HG03378 (cell line): ENCODE measurements at regions not wholly inside any gene's neighbourhood (a gene's known extent, or its start where the extent isn't known, plus 50 kb on each side); places are given as distances from the start of the nearest gene placed in this dataset.

Experiments
- ATAC-seq: cut with Tn5 transposase; IDR thresholded peaks from one replicate; pipeline ENCODE4 v1.9.1; 2021; ENCODE audit warnings: mild to moderate bottlenecking, moderate library complexity; ENCODE audit not compliant: unreplicated experiment

DNA sequence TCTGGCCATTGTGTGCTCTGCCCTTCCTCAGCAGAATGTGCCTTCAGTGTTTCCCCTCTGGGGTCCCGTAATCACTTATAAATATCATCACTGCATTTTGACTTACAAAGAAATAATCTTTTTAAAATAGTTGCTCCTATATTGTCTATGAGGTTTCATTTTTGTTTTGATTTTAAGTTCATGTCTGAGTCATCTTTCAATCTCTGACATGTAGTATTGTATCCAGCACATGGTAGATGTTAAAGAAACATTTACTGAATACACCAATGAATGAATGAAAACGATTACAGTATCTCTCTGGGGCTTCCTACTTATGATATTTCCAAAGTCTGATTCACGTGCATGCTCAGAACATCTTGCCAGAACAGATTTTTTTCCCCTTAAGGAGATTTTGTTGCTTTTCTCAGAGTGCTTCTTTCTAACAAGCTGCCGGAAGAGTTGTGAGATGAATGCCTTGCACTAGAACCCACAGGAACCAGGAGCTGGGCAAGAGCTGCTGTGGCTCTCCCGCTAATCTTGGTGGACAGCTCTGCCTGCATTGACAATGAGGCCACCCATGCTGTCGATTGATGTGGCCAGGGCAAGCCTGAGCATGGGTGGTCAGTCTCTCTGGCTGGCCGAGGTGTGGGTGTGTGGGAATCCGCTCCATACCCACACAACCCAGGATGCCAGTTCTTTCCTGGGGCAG, 199.4 kb downstream of the CYRIA start:
- no peak for ATAC-seq

DNA sequence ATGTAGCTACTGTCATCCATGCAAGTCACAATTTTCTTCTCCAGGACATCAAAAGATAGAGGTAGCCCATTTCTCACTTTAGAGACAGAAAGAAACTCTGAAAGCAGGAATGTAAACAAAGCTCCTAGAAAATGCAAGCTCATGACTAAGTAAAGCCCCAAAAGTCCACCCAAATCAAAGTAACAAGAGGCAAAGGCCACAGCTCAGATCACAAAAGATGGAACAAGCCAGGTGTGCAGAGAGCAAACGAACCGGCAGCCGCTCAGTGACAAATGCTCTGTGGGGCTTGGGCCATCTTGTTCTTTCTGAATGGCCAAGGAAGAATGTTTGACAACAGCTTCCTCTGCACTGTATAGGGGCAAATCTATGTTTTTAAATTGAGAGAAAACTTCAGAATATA, 201.0 kb downstream of the CYRIA start:
- no peak for ATAC-seq

DNA sequence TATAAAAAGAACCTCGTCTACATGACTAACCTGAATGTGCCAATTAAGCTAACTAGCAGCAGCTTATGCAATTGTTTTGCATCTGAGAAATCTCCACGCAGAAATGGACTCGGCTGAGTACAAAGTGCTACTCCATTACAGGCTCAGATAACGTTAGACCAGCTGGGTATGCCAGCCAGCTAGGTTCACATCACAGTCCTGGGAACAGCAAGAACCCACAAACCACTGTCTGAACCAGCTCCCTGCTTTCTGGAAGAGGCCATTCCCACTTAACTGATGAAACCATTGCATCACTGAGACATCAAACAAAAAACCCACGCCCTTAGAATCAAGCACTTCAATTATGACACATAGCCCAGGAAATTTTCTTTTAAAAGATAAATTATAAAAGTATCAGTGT, 202.7 kb downstream of the CYRIA start:
- no peak for ATAC-seq

DNA sequence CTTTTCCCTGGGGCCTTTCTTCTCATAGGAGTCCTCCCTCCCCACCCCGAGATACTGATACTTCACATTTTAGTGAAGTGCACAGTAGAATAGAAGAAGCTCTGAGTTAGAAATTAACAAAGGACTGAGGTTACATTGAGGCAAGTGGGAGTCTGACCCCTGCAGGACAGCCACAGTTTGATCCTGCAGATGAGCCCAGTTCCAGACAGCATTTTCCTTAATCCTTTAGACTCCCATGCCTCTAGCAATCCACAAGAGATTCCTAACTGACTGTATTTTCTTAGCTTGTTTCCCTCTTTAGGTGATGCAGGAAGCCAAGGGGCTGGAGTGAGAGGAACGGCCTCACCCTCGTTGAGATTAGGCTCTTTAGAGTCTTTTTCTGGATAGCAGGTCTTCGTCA, 204.0 kb downstream of the CYRIA start:
- ATAC-seq, result no peak

DNA sequence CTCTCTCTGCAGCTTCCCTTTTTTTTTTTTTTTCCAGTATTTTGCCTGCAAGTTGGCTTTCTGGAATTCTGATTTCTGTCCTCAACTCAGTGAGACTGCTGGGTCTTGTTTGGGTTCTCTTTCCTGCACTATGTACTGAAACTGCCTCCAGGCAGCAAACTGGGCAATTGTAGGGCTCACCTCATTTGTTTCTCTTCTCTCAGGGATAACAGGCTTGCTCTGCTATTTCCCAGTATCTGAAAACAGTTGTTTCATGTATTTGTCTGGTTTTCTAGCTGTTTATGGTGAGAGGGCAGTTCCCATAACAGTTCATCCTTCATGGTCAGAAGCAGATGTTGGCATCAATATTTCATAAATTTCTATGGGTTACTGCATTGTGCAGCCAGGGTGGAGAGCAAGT, 206.0 kb downstream of the CYRIA start:
- no peak for ATAC-seq

DNA sequence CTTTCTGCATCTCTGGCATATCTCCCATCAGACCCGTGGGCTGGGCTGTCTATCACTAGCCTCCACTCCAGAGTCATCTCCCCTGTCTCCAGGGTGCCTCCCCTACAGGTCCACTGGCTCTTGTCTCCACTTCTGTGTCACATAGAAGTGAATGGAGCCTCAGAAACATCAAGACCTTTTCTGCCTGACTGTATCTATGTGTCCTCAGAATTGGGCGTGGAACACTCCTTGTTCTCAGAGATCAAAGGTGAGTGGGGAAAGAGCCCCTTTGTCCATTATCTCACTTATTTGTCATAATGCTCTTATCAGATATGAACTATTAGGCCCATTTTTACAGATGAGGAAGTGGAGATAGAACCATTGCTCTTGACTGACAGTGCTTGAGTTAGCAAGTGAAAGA, 211.0 kb downstream of the CYRIA start:
- ATAC-seq, result no peak

DNA sequence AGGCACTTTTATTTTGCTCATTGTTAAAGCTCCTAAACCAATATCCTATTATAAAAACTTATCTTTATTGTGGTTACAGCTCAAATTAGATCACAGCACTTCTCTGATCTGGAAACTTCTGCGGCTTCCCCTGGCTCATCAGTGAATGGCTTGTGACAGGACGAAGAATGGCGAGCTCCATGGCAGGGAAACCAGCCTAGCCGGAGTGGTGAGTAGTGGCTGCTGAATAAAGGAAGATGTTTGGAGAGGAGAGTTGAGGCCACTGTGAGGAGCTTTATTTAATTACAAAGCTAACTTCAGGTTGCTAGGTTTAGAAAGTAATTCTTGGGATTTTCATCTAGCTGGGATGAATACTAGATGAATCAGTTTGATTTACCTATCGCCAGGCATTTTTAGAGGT, 213.5 kb downstream of the CYRIA start:
- no peak for ATAC-seq

DNA sequence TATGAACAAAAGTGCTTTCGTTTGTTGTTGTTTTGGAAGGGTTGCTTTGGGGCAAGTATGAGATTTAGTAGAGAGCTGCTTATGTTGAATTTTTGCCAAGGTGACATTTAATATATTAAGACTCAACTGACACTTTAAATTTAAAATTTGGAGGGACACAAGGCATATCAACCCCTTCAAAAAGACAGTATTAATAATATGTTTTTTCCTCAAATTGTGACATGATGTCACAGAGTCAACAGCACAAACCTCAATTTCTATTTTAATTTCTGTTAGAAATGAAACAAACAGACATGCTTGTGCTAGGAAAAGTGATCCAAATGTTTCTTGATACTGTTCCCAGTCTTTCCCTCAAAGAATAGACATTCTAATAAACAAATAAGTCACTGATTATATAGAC, 218.9 kb downstream of the CYRIA start:
- ATAC-seq, result no peak

DNA sequence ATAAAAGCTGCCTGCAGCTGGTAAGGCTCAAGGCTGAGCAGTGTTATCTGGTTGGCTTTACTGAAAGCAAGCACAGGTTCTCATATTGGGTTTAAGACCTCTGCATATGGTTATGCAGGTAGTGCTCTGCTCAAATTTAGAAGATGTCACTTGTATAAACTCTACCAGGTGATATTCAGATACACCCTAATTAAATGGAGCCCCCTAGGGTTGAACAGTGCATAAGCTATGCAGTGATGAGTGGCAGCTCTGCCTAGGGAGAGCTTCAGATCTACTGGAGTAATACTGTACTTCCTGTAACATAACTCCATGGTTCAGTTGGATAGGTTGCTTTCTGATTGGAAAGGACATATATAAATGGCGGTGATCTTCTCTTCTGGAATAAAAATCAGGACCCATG, 222.7 kb downstream of the CYRIA start:
- ATAC-seq, result no peak

DNA sequence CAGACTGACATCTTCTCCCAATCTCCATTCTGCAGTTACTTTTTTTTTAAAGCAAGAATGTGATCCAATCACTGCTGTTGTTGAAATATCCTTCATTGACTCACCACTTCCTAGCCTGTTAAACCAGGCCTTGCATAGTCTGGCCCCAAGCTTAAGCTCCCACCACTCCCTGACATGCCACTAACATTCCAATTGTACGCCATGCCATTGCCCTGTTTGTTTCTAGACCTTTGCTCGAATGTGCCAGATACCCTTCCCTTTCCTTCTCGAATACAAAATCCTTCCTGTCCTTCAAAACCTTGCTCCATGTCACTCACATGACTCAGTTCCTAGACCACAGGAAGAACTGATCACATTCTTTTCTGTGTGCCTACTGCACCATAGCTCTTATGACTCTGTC, 224.2 kb downstream of the CYRIA start:
- no peak for ATAC-seq

DNA sequence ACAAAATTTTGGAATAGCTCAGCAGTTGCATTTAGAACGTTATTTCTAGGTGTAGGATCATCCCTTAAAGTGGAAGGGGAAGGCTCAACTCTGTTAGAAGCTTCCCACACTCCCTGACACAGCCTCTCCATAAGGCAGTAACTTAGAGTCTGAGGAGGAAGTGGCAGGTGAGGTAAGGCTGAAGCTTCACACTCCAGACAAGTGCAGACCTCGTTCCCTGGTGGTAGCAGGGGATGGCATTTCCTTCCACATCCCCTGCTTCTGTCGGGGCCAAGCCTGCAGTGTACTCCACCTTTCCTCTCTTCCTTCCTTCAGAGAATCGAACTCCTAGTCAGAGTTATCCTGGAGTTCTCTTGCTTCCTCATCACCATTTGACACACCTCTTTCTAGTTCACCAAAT, 224.7 kb downstream of the CYRIA start:
- ATAC-seq, result no peak

DNA sequence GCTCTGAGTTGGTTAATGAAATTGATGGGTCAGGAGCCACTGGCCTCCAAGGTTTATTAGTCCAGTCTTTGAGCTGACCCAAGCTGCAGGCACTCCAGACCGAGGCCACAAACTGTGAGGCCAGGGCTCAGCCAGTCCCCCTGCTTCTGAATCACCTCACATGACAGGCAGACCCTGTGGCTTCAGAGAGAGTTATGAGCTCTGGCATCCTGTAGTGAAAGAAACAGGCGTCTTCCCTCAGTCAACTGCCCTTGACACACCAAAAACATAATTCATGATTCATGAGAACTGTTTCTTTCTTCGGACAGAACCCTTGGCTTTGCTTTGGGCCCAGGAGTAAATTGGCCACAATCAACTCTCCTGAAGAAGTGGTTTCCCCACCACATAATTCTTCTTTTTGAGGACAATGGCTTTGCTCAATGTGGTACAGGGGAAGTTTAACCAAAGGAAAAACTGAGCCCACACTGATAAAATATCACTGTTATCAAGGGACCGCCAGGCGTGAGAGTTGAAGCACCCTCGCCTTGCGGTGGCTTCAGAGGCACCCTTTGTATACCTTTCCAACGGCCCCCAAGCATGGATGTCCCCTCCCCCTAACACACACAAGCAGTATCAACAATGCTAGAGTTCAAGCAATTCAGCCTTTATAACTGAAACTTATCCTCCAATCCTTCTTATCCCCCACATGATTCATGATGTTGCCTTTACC, 226.9 kb downstream of the CYRIA start:
- no peak for ATAC-seq

DNA sequence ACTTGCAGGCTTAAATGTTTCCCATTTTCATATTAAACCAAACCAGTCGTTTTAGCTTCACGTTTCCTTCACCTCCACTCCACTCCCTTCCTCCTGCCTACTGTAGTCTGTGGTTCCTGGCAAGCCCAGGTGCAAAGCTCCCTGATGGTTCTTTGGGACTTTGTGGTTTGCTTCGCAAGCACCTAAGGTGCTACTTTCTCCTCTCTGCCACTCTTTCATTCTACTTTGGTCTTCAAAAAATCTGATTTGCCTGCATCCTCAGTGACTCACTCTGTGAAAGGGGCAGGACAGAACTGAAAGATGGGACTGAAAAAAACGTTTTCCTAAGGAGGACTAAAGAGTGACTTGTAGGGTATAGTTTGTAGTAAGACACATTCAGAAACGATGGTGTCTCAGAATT, 228.4 kb downstream of the CYRIA start:
- no peak for ATAC-seq

DNA sequence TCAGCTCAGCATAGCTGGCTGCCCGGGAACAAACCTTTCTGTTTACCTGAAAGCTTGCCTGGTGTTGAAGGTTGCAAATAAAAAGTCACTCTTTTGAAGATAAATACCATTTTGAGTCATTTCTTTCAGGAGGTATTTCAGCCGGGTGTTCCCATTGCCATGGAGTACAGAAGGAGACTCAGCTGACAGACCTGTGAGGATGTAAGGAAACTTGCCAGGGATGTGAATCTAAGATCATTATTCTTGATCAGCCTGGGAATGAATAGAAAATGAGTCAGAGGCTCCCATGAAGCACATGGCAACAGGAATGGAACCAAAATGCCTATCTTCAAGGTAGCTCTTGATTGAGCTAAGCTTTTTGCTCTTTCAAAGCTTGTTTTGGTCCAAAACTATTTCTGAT, 231.2 kb downstream of the CYRIA start:
- no peak for ATAC-seq

DNA sequence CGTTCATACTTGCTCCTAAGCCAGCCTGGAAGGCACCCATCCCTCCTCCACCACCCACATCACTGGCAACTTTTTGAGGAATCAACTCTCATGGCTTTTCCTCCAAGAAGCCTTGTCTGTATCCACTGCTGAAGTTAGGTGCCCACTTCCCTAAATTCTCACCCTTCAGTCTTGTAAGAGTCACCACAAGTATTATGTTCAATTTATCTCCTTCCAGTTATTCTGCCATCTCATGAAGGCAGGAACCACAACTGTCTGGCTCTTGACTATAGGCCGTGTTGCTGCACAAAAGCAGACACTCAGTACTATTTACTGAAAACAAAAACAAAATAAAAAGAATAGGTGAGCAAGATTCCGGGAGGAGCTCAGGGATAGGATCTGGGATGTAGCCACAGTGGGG, 234.8 kb downstream of the CYRIA start:
- ATAC-seq, result no peak

DNA sequence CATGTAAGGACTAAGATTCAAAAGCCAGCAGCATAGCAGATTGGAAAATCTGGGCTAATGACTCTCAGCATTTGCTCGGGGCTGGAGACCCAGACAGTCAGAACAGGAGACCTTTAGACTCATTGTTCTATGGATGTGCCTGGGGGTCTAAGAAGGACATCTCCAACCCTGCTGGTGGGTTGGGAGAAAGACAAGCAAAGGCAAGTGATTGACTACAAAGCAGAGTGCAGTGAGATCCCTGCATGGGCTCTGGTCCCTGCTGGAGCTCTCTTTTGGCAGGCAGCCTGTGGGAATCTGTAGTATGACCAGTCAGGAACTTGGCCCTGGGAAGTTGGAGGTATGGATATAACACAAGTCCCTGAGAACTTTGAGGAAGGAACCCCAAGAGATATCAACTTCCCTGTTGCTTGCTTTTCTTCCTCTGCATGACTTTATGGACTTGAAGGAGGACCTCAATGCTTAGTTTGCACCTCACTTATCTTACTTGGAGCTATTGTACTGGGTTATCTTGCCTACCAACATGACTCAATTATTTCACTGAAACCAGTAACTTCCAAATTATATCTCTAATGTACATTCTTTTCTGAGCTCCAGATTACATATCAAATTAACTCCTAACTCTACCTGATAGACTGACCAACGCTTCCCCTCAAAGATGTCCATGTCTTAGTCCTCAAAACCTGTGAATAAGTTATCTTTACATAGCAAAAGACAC, 236.0 kb downstream of the CYRIA start:
- no peak for ATAC-seq

DNA sequence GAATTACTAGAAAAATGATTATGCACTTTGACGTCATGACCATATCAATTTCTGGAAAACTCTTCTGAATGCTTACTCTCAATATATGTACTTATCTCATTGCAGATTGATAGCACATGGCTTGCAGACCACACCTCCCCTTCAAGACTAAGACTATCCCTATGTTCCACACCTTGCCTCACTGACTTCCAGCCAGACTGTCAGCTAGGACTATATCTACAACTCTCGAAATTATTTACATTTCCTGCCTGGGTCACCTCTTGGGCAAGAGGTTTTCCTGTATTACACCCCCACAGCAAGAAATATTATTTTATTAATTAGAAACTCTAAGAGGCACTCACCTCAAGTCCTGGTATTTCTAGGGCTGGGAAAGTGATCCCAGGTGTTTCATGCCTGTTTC, 236.6 kb downstream of the CYRIA start:
- no peak for ATAC-seq

DNA sequence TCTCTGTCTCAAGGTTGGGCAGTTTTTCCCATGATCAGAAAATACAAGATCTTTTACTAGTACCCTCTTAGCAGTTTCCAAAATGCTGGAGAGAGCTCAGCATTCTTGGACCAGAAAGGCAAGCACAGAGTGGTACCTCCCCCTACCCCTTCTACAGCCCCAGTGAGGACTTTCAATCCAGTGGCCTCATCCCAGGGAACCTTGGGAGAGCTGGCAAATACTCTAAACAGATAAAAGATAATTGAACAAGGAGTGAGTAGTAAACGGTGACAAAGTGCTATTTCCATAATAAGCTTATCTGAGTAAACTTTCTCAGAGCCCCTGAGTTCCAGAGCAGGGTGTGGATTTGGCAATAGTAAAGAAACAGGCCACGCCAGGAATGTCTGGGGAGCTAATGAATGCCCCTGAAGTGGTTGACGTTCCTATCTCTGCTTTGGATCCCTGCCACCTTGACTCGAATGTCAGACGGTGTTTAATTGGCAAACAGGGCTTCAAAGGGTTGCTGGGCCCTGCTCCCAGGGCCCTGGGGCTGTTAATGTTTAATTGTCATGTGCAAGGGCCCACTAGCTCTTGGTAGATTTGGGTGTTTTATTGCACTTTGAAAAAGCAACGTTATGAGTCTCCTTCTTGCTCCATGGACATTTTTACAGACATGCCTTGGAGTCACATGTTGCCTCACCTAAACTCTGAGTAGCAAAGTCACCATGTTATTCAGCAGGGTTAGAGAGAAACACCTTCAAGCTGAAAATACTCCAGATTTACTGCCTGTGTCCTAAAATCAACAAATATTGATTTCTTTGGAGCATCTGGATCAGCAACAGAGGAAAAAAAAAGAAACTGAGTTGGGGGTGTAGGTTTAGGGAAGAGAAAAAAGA, 239.9 kb downstream of the CYRIA start:
- ATAC-seq, result no peak

DNA sequence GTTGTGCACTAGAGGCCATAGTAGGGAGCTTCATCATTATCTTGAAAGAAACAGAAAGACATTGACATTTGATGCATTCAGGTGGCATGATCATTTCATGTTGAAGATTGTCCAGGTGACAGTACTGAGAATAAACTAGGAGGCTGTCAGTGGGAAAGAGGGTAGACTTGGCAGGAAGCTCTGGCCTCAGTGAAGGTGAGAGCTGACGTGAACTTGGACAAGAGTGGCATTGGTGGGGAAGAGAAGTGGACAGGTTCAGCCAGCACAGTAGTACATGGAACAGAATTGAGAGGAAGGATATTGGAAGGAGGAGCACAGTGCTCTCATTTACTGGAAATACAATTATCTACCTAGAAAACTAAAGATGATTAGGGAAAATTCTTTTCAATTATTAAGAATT, 245.2 kb downstream of the CYRIA start:
- no peak for ATAC-seq

DNA sequence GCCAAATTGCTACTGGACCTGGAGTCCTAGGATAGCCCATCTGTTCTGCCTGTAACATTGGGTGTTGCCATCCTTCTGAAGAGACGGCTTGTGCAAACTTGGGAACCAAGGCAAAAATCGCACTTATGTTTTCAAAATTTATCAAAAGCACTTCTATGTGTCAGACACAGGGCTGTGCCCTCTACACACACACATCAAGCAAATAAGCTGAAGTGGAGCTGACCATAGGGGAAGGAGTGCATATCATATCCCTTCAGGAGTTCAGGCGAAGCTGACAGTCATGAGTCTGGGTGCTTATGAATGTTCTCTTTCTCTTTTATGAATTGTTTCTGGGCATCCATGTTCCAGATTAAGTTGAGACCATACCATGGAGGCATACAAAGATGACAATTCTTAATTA, 247.9 kb downstream of the CYRIA start:
- no peak for ATAC-seq

DNA sequence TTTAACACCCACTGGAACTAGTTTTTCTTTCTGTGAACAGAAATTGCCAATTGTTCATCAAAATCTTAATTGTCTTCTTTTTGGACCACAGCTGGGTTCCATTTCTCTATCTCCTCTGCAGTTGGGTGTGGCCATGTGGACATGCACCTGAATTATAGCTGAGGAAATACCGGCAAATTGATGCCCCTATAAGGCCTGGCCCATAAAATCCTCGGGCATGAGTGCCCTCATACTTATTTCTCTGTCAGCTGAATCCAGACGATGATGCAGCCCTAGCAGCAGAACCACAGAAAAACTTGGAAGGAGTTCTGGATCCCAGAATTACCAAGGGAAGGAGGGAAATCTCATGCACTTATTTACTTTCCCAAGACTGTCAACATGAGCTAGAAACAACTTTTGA, 249.0 kb downstream of the CYRIA start:
- no peak for ATAC-seq
